GM23338 (cell line): ENCODE measurements at regions not wholly inside any gene's neighbourhood (a gene's known extent, or its start where the extent isn't known, plus 50 kb on each side); places are given as distances from the start of the nearest gene placed in this dataset.
"Not testable (repeated sequence)": the region's sequence is repeated elsewhere in the genome, so short reads cannot be mapped to it uniquely, and the experiment has no call there.

Experiments
- EZH2 ChIP-seq: fragments of 200-600 bp; sonication (generic); IDR thresholded peaks from one replicate; pipeline ENCODE4 v1.8.0; 2017; ENCODE audit warnings: antibody characterized with exemption, mild to moderate bottlenecking, low read depth; ENCODE audit not compliant: unreplicated experiment
- EZH2phosphoT487 ChIP-seq: fragments of 200-600 bp; sonication (generic); IDR thresholded peaks from one replicate; pipeline ENCODE4 v1.8.1; 2018; ENCODE audit warnings: antibody characterized with exemption; ENCODE audit not compliant: unreplicated experiment
- POLR2AphosphoS5 ChIP-seq: IDR thresholded peaks from 2 replicates; pipeline ENCODE4 v1.6.1; 2016; ENCODE audit warnings: antibody characterized with exemption, low read depth
- TF ChIP-seq, protein P1 (sequence below), 2 experiments: fragments of 200-600 bp in 1 of 2; sonication (generic) in 1 of 2; conservative IDR thresholded peaks; 2 replicates each; pipeline versions ENCODE4 v1.5.1 to v1.6.1; 2016 to 2017; ENCODE audit warnings: antibody characterized with exemption in 2 of 2, low read depth in 2 of 2, mild to moderate bottlenecking in 2 of 2, moderate library complexity in 1 of 2

DNA sequence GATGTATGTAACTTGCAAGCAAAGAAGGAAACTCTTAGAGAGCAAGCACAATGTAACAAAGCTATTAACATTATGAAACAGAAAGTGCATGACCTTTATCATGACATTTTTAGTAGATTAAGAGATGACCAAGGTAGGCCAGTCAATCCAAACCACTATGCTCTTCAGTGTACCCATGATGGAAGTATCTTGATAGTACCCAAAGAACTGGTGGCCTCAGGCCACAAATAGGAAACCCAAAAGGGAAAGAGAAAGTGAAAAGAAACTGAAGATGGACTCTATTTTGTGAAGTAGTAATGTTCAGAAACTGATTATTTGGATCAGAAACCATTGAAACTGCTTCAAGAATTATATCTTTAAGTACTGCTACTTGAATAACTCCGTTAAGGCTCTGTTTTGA is 71.3 kb downstream of the PMAIP1 start:
- TF ChIP-seq, protein P1, sequence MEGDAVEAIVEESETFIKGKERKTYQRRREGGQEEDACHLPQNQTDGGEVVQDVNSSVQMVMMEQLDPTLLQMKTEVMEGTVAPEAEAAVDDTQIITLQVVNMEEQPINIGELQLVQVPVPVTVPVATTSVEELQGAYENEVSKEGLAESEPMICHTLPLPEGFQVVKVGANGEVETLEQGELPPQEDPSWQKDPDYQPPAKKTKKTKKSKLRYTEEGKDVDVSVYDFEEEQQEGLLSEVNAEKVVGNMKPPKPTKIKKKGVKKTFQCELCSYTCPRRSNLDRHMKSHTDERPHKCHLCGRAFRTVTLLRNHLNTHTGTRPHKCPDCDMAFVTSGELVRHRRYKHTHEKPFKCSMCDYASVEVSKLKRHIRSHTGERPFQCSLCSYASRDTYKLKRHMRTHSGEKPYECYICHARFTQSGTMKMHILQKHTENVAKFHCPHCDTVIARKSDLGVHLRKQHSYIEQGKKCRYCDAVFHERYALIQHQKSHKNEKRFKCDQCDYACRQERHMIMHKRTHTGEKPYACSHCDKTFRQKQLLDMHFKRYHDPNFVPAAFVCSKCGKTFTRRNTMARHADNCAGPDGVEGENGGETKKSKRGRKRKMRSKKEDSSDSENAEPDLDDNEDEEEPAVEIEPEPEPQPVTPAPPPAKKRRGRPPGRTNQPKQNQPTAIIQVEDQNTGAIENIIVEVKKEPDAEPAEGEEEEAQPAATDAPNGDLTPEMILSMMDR (conservative IDR thresholded peaks at IDR 0.05; ENCODE audit: low read depth in 2 of 2), result not testable (repeated sequence)
- not testable (repeated sequence) for TF ChIP-seq EZH2, POLR2AphosphoS5, EZH2phosphoT487
